Glutamatergic neuron (in vitro differentiated cells): ENCODE measurements at regions not wholly inside any gene's neighbourhood (a gene's known extent, or its start where the extent isn't known, plus 50 kb on each side); places are given as distances from the start of the nearest gene placed in this dataset.
A peak's percentile ranks its signal among the peaks of the same experiment; 100 is the strongest.
"Not testable (repeated sequence)": the region's sequence is repeated elsewhere in the genome, so short reads cannot be mapped to it uniquely, and the experiment has no call there.

Source experiments
- DNase-seq: peaks from one replicate; pipeline ENCODE4 v3.0.0; 2022
- H3K27ac Mint-ChIP-seq: one replicate; pipeline ENCODE4 v1.8.0; 2020; ENCODE audit warnings: mild to moderate bottlenecking, mixed read lengths, inconsistent platforms; ENCODE audit not compliant: unreplicated experiment
- H3K27me3 Mint-ChIP-seq: one replicate; pipeline ENCODE4 v1.8.0; 2020; ENCODE audit warnings: mild to moderate bottlenecking, moderate library complexity, mixed read lengths, inconsistent platforms; ENCODE audit not compliant: unreplicated experiment
- H3K36me3 Mint-ChIP-seq: one replicate; pipeline ENCODE4 v1.8.0; 2020; ENCODE audit warnings: mild to moderate bottlenecking, mixed read lengths, inconsistent platforms; ENCODE audit not compliant: unreplicated experiment
- H3K4me1 Mint-ChIP-seq: one replicate; pipeline ENCODE4 v1.8.0; 2020; ENCODE audit warnings: mild to moderate bottlenecking, low read depth, mixed read lengths, inconsistent platforms; ENCODE audit not compliant: unreplicated experiment
- H3K4me3 Mint-ChIP-seq: one replicate; pipeline ENCODE4 v1.8.0; 2020; ENCODE audit warnings: mild to moderate bottlenecking, mixed read lengths, inconsistent platforms; ENCODE audit not compliant: unreplicated experiment
- H3K9me3 Mint-ChIP-seq: one replicate; pipeline ENCODE4 v1.8.0; 2020; ENCODE audit warnings: mild to moderate bottlenecking, moderate library complexity, mixed read lengths, inconsistent platforms; ENCODE audit not compliant: unreplicated experiment
- CTCF ChIP-seq: fragments of 200-600 bp; sonication (generic); IDR thresholded peaks from one replicate; pipeline ENCODE4 v1.5.0; 2021; ENCODE audit not compliant: partially characterized antibody, unreplicated experiment

- H3K9me3 Mint-ChIP-seq = no peaks in the 10 kb centered on the region
- no peak for DNase-seq
- no peaks in the 10 kb centered on the region for H3K27me3 Mint-ChIP-seq
- H3K27ac Mint-ChIP-seq = no peak overlapping the region
- peaks cover 2% of the 10 kb centered on the region for H3K4me1 Mint-ChIP-seq
- H3K36me3 Mint-ChIP-seq = no peaks in the 10 kb centered on the region
- no peak overlapping the region for H3K4me3 Mint-ChIP-seq
- no peak for TF ChIP-seq CTCF
Observed at GRCh38 chr3:117865338-117865737, 1155.8 kb downstream of the TUSC7 start.

GRCh38 chr3:117868766-117869165 is 1159.2 kb downstream of the TUSC7 start:
- Mint-ChIP-seq H3K27ac (no peak overlapping the region), H3K4me1 (peaks cover 10% of the 10 kb centered on the region), H3K9me3 (no peaks in the 10 kb centered on the region), H3K27me3 (no peaks in the 10 kb centered on the region), H3K36me3 (no peaks in the 10 kb centered on the region), H3K4me3 (no peak overlapping the region)
- no peak for TF ChIP-seq CTCF
- no peak for DNase-seq

- Mint-ChIP-seq H3K9me3 (no peaks in the 10 kb centered on the region), H3K27ac (peak overlapping the region; percentile 15), H3K27me3 (no peaks in the 10 kb centered on the region), H3K4me3 (no peak overlapping the region), H3K4me1 (peaks cover 34% of the 10 kb centered on the region), H3K36me3 (no peaks in the 10 kb centered on the region)
- no peak for TF ChIP-seq CTCF
- no peak for DNase-seq
Observed at GRCh38 chr3:117871934-117872333, 1162.4 kb downstream of the TUSC7 start.

- peak overlapping the region; percentile 67 for H3K27ac Mint-ChIP-seq
- H3K4me3 Mint-ChIP-seq = not testable (repeated sequence)
Observed at GRCh38 chr3:117872594-117873248, 1161.9 kb downstream of the IGSF11 start.

GRCh38 chr3:117873249-117873600 is 1161.4 kb downstream of the IGSF11 start:
- no peak for TF ChIP-seq CTCF
- DNase-seq = peak; percentile 24
- Mint-ChIP-seq H3K27ac (peak overlapping the region; percentile 67), H3K4me1 (peaks cover 45% of the 10 kb centered on the region), H3K9me3 (no peaks in the 10 kb centered on the region), H3K36me3 (no peaks in the 10 kb centered on the region), H3K27me3 (no peaks in the 10 kb centered on the region), H3K4me3 (no peak overlapping the region)

More at GRCh38 chr3:117872594-117873248, 1161.9 kb downstream of the IGSF11 start:
- H3K9me3 Mint-ChIP-seq, H3K36me3 Mint-ChIP-seq, DNase-seq, H3K27me3 Mint-ChIP-seq: not testable (repeated sequence)
- peaks cover 40% of the 10 kb centered on the region for H3K4me1 Mint-ChIP-seq
